ENCODE measurements at regions not wholly inside any gene's neighbourhood (a gene's known extent, or its start where the extent isn't known, plus 50 kb on each side); places are given as distances from the start of the nearest gene placed in this dataset.

GRCh38 chr2:2748399-2749205 is 417.5 kb upstream of the MYT1L start:
- no peak for TF ChIP-seq TCF4 (CRISPR knock-in tag; IDR thresholded peaks at IDR 0.05; ENCODE audit: borderline replicate concordance)
- no peak for TF ChIP-seq ZFP30 (CRISPR knock-in tag; IDR thresholded peaks at IDR 0.05)
- no peak for TF ChIP-seq TOX (CRISPR knock-in tag; IDR thresholded peaks at IDR 0.05; ENCODE audit: borderline replicate concordance)
- no peak for TF ChIP-seq OSR1 (CRISPR knock-in tag; IDR thresholded peaks at IDR 0.05)
- TF ChIP-seq ZFP3 (CRISPR knock-in tag; IDR thresholded peaks at IDR 0.05): no peak
- no peak for TF ChIP-seq ZNF8 (CRISPR knock-in tag; IDR thresholded peaks at IDR 0.05)
- TF ChIP-seq PATZ1 (CRISPR knock-in tag; IDR thresholded peaks at IDR 0.05; ENCODE audit: borderline replicate concordance): no peak
- ATAC-seq: no peak

DNA sequence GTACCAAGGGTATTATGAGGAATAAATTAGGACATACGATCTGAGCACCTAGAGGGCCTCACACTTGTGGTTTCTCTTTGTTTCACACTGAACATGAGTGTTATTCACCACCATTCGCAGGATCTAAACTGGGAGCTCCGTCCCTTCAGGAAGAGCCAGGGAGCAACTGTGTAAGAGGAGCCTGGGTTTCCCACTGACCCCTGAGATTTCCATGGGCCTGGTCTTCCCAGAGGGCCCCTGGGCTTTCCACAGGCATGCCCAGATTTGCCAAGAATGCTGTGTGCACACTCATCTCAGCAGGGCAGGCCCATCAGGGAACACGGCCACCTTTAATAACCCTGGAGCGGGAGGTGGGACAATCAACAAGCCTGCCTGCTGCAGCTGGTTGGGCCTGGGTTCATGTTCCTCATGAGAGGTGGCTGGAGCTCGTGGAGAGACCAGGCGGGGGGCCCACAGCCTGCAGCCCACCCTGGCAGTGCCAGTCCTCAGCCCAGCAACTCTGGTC is 416.8 kb upstream of the MYT1L start:
- ATAC-seq: no peak
- TF ChIP-seq CREB5 (CRISPR knock-in tag; IDR thresholded peaks at IDR 0.05; ENCODE audit: low read depth) (no peak), ZFP30 (CRISPR knock-in tag; IDR thresholded peaks at IDR 0.05) (no peak), ZNF565 (CRISPR knock-in tag; conservative IDR thresholded peaks at IDR 0.05; ENCODE audit: low read depth) (no peak), OSR1 (CRISPR knock-in tag; IDR thresholded peaks at IDR 0.05) (no peak), TOX (CRISPR knock-in tag; IDR thresholded peaks at IDR 0.05; ENCODE audit: borderline replicate concordance) (no peak)
- TF ChIP-seq, protein P1, sequence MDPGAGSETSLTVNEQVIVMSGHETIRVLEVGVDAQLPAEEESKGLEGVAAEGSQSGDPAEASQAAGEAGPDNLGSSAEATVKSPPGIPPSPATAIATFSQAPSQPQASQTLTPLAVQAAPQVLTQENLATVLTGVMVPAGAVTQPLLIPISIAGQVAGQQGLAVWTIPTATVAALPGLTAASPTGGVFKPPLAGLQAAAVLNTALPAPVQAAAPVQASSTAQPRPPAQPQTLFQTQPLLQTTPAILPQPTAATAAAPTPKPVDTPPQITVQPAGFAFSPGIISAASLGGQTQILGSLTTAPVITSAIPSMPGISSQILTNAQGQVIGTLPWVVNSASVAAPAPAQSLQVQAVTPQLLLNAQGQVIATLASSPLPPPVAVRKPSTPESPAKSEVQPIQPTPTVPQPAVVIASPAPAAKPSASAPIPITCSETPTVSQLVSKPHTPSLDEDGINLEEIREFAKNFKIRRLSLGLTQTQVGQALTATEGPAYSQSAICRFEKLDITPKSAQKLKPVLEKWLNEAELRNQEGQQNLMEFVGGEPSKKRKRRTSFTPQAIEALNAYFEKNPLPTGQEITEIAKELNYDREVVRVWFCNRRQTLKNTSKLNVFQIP (CRISPR knock-in tag; IDR thresholded peaks at IDR 0.05; ENCODE audit: borderline replicate concordance, low read depth): no peak

- TF ChIP-seq ZNF70 (CRISPR knock-in tag; IDR thresholded peaks at IDR 0.05) (no peak), SNAI2 (CRISPR knock-in tag; IDR thresholded peaks at IDR 0.05) (no peak), ZC3H10 (CRISPR knock-in tag; IDR thresholded peaks at IDR 0.05) (no peak), ESRRG (CRISPR knock-in tag; IDR thresholded peaks at IDR 0.05) (no peak), ZNF565 (CRISPR knock-in tag; conservative IDR thresholded peaks at IDR 0.05; ENCODE audit: low read depth) (no peak), TCF4 (CRISPR knock-in tag; IDR thresholded peaks at IDR 0.05; ENCODE audit: borderline replicate concordance) (no peak), ZNF8 (CRISPR knock-in tag; IDR thresholded peaks at IDR 0.05) (no peak), BACH2 (CRISPR knock-in tag; IDR thresholded peaks at IDR 0.05; ENCODE audit: borderline replicate concordance) (no peak), CSRNP3 (CRISPR knock-in tag; IDR thresholded peaks at IDR 0.05) (no peak), ISL1 (CRISPR knock-in tag; IDR thresholded peaks at IDR 0.05) (no peak)
- TF ChIP-seq, protein P1 (CRISPR knock-in tag; IDR thresholded peaks at IDR 0.05; ENCODE audit: borderline replicate concordance, low read depth): no peak
- no peak for ATAC-seq
These were observed 415.7 kb upstream of the MYT1L start for GRCh38 chr2:2746731-2747130.

DNA sequence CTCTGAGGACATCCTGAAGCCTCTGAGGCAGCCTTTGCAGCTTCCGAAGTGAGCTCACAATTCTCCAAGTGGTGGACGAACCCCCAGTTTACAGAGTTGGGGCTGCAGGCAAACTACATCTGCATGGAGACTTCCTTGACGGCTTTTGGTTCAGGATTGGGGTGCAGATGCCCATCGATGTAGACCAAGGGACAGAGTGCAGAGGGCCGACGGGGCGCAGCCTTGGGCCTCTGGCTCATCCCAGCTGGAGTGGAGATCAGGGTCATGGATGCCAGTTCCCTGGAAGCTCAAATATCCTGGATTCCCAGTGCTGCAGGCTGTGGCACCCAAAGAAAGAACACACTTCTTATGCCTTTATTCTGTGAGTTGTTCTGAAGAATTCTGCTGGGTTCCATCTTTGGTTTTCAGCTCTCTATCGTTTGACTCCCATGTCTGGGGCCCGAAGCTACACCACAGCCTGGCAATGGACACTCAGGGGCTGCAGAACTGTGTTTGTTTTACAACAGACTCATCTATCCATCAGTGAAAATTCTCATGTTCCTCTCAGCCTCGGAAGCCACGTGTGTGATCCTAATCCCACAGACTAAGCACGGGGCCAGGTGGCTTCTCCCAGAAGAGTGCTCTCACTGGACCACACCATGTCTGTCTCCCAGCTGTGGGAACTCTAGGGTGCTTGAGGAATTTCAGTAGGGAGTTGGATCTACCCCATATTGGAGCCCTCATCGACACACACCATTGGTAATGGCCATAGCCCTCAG is 414.1 kb upstream of the MYT1L start:
- ATAC-seq: no peak
- TF ChIP-seq, protein P1 (CRISPR knock-in tag; IDR thresholded peaks at IDR 0.05; ENCODE audit: borderline replicate concordance, low read depth): no peak
- TF ChIP-seq SNAI2 (CRISPR knock-in tag; IDR thresholded peaks at IDR 0.05) (no peak), ZC3H10 (CRISPR knock-in tag; IDR thresholded peaks at IDR 0.05) (no peak), CSRNP3 (CRISPR knock-in tag; IDR thresholded peaks at IDR 0.05) (no peak), OSR1 (CRISPR knock-in tag; IDR thresholded peaks at IDR 0.05) (no peak), CSDC2 (CRISPR knock-in tag; IDR thresholded peaks at IDR 0.05) (no peak), ZFP3 (CRISPR knock-in tag; IDR thresholded peaks at IDR 0.05) (no peak), ZNF565 (CRISPR knock-in tag; conservative IDR thresholded peaks at IDR 0.05; ENCODE audit: low read depth) (no peak), TOX (CRISPR knock-in tag; IDR thresholded peaks at IDR 0.05; ENCODE audit: borderline replicate concordance) (no peak)

Data from SK-N-SH treated with all-trans-retinoic acid at 6 μM for 48 hours (cell line).